B cell (primary cell): ENCODE measurements at regions not wholly inside any gene's neighbourhood (a gene's known extent, or its start where the extent isn't known, plus 50 kb on each side); places are given as distances from the start of the nearest gene placed in this dataset.

Experiments used
- ATAC-seq: fragments of 200-7000 bp; cut with Tn5 transposase; one replicate; pipeline ENCODE4 v1.10.0; 2021; ENCODE audit warnings: low read depth, mild to moderate bottlenecking, moderate number of reproducible peaks, moderate library complexity
- CTCF ChIA-PET: fragments of 350-600 bp; sonication (Branson Sonifier 250); formaldehyde crosslinking; loops from one replicate; lab custom pipeline; 2021; ENCODE audit warnings: antibody characterized with exemption, inconsistent platforms; lab: Charles Lee
- POLR2A ChIA-PET: fragments of 350-600 bp; sonication (Branson Sonifier 250); formaldehyde crosslinking; loops from one replicate; lab custom pipeline; 2021; ENCODE audit warnings: antibody characterized with exemption; lab: Charles Lee
- DNase-seq: peaks from one replicate; pipeline ENCODE4 v3.0.0; 2013
- H2AFZ ChIP-seq: 2 replicates; pipeline ENCODE4 v1.6.1; 2012; ENCODE audit warnings: mild to moderate bottlenecking, low read depth, low read length; ENCODE audit not compliant: insufficient read depth, poor library complexity, severe bottlenecking
- H3K27ac ChIP-seq, 2 donors: 1 replicate in 1 of 2; 2 replicates in 1 of 2; pipeline ENCODE4 v1.5.1; 2012 to 2013; ENCODE audit warnings: low read length in 2 of 2, mild to moderate bottlenecking in 2 of 2, moderate library complexity in 1 of 2
- H3K27me3 ChIP-seq, 4 experiments: fragments of 200-600 bp in 1 of 4; sonication (generic) in 1 of 4; replicated peaks in 1 of 4; 1 replicate in 2 of 4; 2 replicates in 2 of 4; pipeline versions ENCODE4 v1.6.1 to v1.7.0; 2013 to 2016; ENCODE audit warnings: low read length in 3 of 4, mild to moderate bottlenecking in 2 of 4, mixed read lengths in 1 of 4, moderate library complexity in 1 of 4; ENCODE audit not compliant: insufficient read depth in 4 of 4, control insufficient read depth in 3 of 4; ENCODE audit errors: control extremely low read depth in 1 of 4
- H3K36me3 ChIP-seq, 2 experiments: replicated peaks in 1 of 2; 1 replicate in 1 of 2; 2 replicates in 1 of 2; pipeline versions ENCODE4 v1.6.1 to v1.7.1; 2013; ENCODE audit warnings: low read length in 1 of 2; ENCODE audit not compliant: insufficient read depth in 2 of 2, control insufficient read depth in 1 of 2; ENCODE audit errors: control extremely low read depth in 1 of 2, extremely low read depth in 1 of 2
- H3K4me1 ChIP-seq, 2 donors: fragments of 200-600 bp in 1 of 2; sonication (generic) in 1 of 2; 1 replicate in 1 of 2; 2 replicates in 1 of 2; pipeline versions ENCODE4 v1.5.1 to v1.6.1; 2013 to 2017; ENCODE audit warnings: low read length in 2 of 2; ENCODE audit not compliant: control insufficient read depth in 2 of 2, insufficient read depth in 2 of 2
- H3K4me2 ChIP-seq: replicated peaks from 2 replicates; pipeline ENCODE3; 2012; ENCODE audit warnings: mild to moderate bottlenecking, low read depth, low read length; ENCODE audit not compliant: poor library complexity, severe bottlenecking
- H3K4me3 ChIP-seq, 5 experiments: fragments of 200-600 bp in 1 of 5; sonication (generic) in 1 of 5; 1 replicate in 3 of 5; 2 replicates in 2 of 5; pipeline versions ENCODE4 v1.5.1 to v1.7.0; 2011 to 2016; ENCODE audit warnings: low read length in 4 of 5, mild to moderate bottlenecking in 4 of 5, low read depth in 2 of 5, control low read depth in 1 of 5, moderate library complexity in 1 of 5; ENCODE audit not compliant: insufficient read depth in 1 of 5; ENCODE audit errors: control extremely low read depth in 1 of 5, extremely low read depth in 1 of 5
- H3K79me2 ChIP-seq: fragments of 200-600 bp; sonication (generic); one replicate; pipeline ENCODE4 v1.6.0; 2016; ENCODE audit warnings: low read length; ENCODE audit not compliant: control insufficient read depth, insufficient read depth
- H3K9ac ChIP-seq: fragments of 200-600 bp; sonication (generic); 2 replicates; pipeline ENCODE4 v1.6.1; 2017; ENCODE audit warnings: mild to moderate bottlenecking, low read length, moderate library complexity
- H3K9me3 ChIP-seq, 3 donors: one replicate each; pipeline versions ENCODE4 v1.6.1 to v1.7.1; 2013; ENCODE audit warnings: low read length in 2 of 3; ENCODE audit not compliant: control insufficient read depth in 2 of 3, insufficient read depth in 1 of 3; ENCODE audit errors: control extremely low read depth in 1 of 3
- H4K20me1 ChIP-seq: 2 replicates; pipeline ENCODE4 v1.6.0; 2012; ENCODE audit warnings: mild to moderate bottlenecking, low read length; ENCODE audit not compliant: insufficient read depth, control insufficient read depth, poor library complexity, severe bottlenecking
- H3K27ac Mint-ChIP-seq: one replicate; pipeline ENCODE4 v1.8.0; 2021; ENCODE audit warnings: mixed read lengths
- H3K27me3 Mint-ChIP-seq: one replicate; pipeline ENCODE4 v1.8.0; 2021; ENCODE audit warnings: mixed read lengths
- H3K4me1 Mint-ChIP-seq: one replicate; pipeline ENCODE4 v1.8.0; 2021; ENCODE audit warnings: mixed read lengths
- H3K4me3 Mint-ChIP-seq: one replicate; pipeline ENCODE4 v1.8.0; 2021; ENCODE audit warnings: mixed read lengths
- H3K9me3 Mint-ChIP-seq: one replicate; pipeline ENCODE4 v1.8.0; 2022; ENCODE audit warnings: mixed read lengths; ENCODE audit not compliant: insufficient read depth
- CTCF ChIP-seq: fragments of 200-600 bp; IDR thresholded peaks from one replicate; pipeline ENCODE4 v1.8.0; 2022; ENCODE audit warnings: antibody characterized with exemption, mild to moderate bottlenecking
- EZH2 ChIP-seq: IDR thresholded peaks from 2 replicates; pipeline ENCODE4 v1.6.1; 2012; ENCODE audit warnings: borderline replicate concordance, low read depth, mild to moderate bottlenecking, moderate library complexity, low read length; ENCODE audit not compliant: insufficient read depth, poor library complexity, severe bottlenecking
- WGBS: methylation state at CpG from one replicate; pipeline ENCODE4 v1.1.5; 2013; ENCODE audit warnings: missing lambda C conversion rate; ENCODE audit not compliant: insufficient coverage; 5-methylcytosine and 5-hydroxymethylcytosine counted together
- intact Hi-C: fragments of 100-400 bp; cut with micrococcal nuclease; formaldehyde crosslinking; loops from one replicate; pipeline ENCODE4 v1.10.0; 2022

GRCh38 chr10:10946081-10946480, 71.6 kb upstream of the CELF2 start:
- no CpG with 5 or more reads among the region's 1 CpG for WGBS
- TF ChIP-seq CTCF (no peak), EZH2 (no peak)
- no peak overlapping the region for H3K4me3 Mint-ChIP-seq
- Histone ChIP-seq H3K4me3 (no peak overlapping the region), H3K27me3 (peaks cover 0 to 4% (median 2%) of the 10 kb centered on the region in 4 experiments), H3K36me3 (no peaks in the 10 kb centered on the region), H3K9ac (no peak overlapping the region), H2AFZ (no peak overlapping the region), H3K9me3 (peaks cover 0 to 7% (median 0%) of the 10 kb centered on the region in 3 donors), H3K4me1 (no peaks in the 10 kb centered on the region), H3K27ac (no peak overlapping the region), H3K4me2 (no peak overlapping the region), H3K79me2 (no peaks in the 10 kb centered on the region), H4K20me1 (no peaks in the 10 kb centered on the region)
- intact Hi-C loops: no loop called here
- H3K4me1 Mint-ChIP-seq: no peaks in the 10 kb centered on the region
- H3K27ac Mint-ChIP-seq: no peak overlapping the region
- DNase-seq (no peak), ATAC-seq (no peak)
- CTCF ChIA-PET: no interaction called here
- peaks cover 45% of the 10 kb centered on the region for H3K27me3 Mint-ChIP-seq
- POLR2A ChIA-PET: no interaction called here
- no peaks in the 10 kb centered on the region for H3K9me3 Mint-ChIP-seq

GRCh38 chr10:10946801-10947200, 70.9 kb upstream of the CELF2 start:
- Histone ChIP-seq H3K79me2 (no peaks in the 10 kb centered on the region), H4K20me1 (no peaks in the 10 kb centered on the region), H3K27me3 (peaks cover 0 to 4% (median 2%) of the 10 kb centered on the region in 4 experiments), H3K27ac (no peak overlapping the region), H3K9me3 (peaks cover 0 to 7% (median 0%) of the 10 kb centered on the region in 3 donors), H3K4me3 (no peak overlapping the region), H3K4me2 (no peak overlapping the region), H3K9ac (no peak overlapping the region), H2AFZ (no peak overlapping the region), H3K36me3 (no peaks in the 10 kb centered on the region), H3K4me1 (no peaks in the 10 kb centered on the region)
- H3K9me3 Mint-ChIP-seq: no peaks in the 10 kb centered on the region
- no peak for ATAC-seq
- no peak overlapping the region for H3K4me3 Mint-ChIP-seq
- peaks cover 42% of the 10 kb centered on the region for H3K27me3 Mint-ChIP-seq
- intact Hi-C loops: no loop called here
- no peak overlapping the region for H3K27ac Mint-ChIP-seq
- TF ChIP-seq EZH2 (no peak), CTCF (no peak)
- DNase-seq: no peak
- ChIA-PET POLR2A (no interaction called here), CTCF (no interaction called here)
- WGBS: 50% methylated on average over 1 of the region's 4 CpGs
- no peaks in the 10 kb centered on the region for H3K4me1 Mint-ChIP-seq
